Kidney (tissue), 13 donors: ENCODE measurements at regions not wholly inside any gene's neighbourhood (a gene's known extent, or its start where the extent isn't known, plus 50 kb on each side); places are given as distances from the start of the nearest gene placed in this dataset.

Experiments
- DNase-seq, 5 donors: peaks; one replicate each; pipeline ENCODE4 v3.0.0-alpha.2; 2013 to 2020
- FAIRE-seq: peaks from 2 replicates; lab custom pipeline; 2012; peaks lifted over from hg19 to GRCh38; lab: Jason Lieb, UNC
- H3K27ac ChIP-seq, 2 donors: one replicate each; pipeline ENCODE4 v1.7.0; 2013; ENCODE audit warnings: low read depth in 2 of 2, low read length in 2 of 2, inconsistent platforms in 1 of 2
- H3K27me3 ChIP-seq: one replicate; pipeline ENCODE4 v1.7.1; 2013; ENCODE audit warnings: low read length, inconsistent platforms; ENCODE audit not compliant: control insufficient read depth, insufficient read depth
- H3K36me3 ChIP-seq, 3 donors: one replicate each; pipeline versions ENCODE4 v1.7.0 to v1.7.1; 2013; ENCODE audit warnings: low read length in 3 of 3, control low read depth in 1 of 3, inconsistent platforms in 1 of 3; ENCODE audit not compliant: insufficient read depth in 3 of 3, control insufficient read depth in 2 of 3
- H3K4me1 ChIP-seq, 3 donors: one replicate each; pipeline versions ENCODE4 v1.7.0 to v1.7.1; 2013; ENCODE audit warnings: low read length in 3 of 3, inconsistent platforms in 1 of 3, low read depth in 1 of 3; ENCODE audit not compliant: control insufficient read depth in 2 of 3, insufficient read depth in 2 of 3
- H3K4me3 ChIP-seq, 3 donors: one replicate each; pipeline versions ENCODE4 v1.7.0 to v1.8.1; 2013; ENCODE audit warnings: low read length in 3 of 3, control low read depth in 1 of 3, inconsistent platforms in 1 of 3
- H3K9ac ChIP-seq, 3 donors: one replicate each; pipeline versions ENCODE4 v1.7.0 to v1.7.1; 2013; ENCODE audit warnings: low read length in 3 of 3, control low read depth in 1 of 3, inconsistent platforms in 1 of 3
- H3K9me3 ChIP-seq, 3 donors: one replicate each; pipeline versions ENCODE4 v1.7.0 to v1.7.1; 2013; ENCODE audit warnings: low read length in 3 of 3, control low read depth in 1 of 3, inconsistent platforms in 1 of 3; ENCODE audit not compliant: control insufficient read depth in 2 of 3, insufficient read depth in 1 of 3
- CTCF ChIP-seq: IDR thresholded peaks from 3 replicates; pipeline ENCODE4 v1.5.1; 2012; ENCODE audit warnings: mild to moderate bottlenecking, moderate library complexity, borderline replicate concordance; ENCODE audit not compliant: insufficient read depth; ENCODE audit errors: extremely low read depth
- intact Hi-C: fragments of 100-400 bp; cut with DNase I; formaldehyde crosslinking; loops from one replicate; pipeline ENCODE4 v1.11.1; 2022
- donor health status: control.
- donor health status: control.
- donor health status: control.
- donor health status: control.
- donor health status: control.
- donor health status: DM: yes; HTN: yes; CAD: no.
- donor health status: Normal renal cell carcinoma (clear cell type).

GRCh38 chrX:134146493-134146892, 90.5 kb upstream of the CCDC160 start:
- Histone ChIP-seq H3K4me1 (no peaks in the 10 kb centered on the region), H3K9me3 (no peaks in the 10 kb centered on the region), H3K27me3 (no peaks in the 10 kb centered on the region), H3K36me3 (no peaks in the 10 kb centered on the region), H3K9ac (no peak overlapping the region), H3K27ac (no peak overlapping the region), H3K4me3 (no peak overlapping the region)
- DNase-seq, result no peak
- no peak for FAIRE-seq
- TF ChIP-seq CTCF, result no peak
- intact Hi-C loops, result no loop called here

GRCh38 chrX:134148172-134148692, 88.8 kb upstream of the CCDC160 start:
- Histone ChIP-seq H3K4me1 (no peaks in the 10 kb centered on the region), H3K27me3 (no peaks in the 10 kb centered on the region), H3K4me3 (peak overlapping the region in 2 of 3 donors; percentile 42 to 55), H3K9ac (no peak overlapping the region), H3K36me3 (no peaks in the 10 kb centered on the region), H3K27ac (no peak overlapping the region), H3K9me3 (no peaks in the 10 kb centered on the region)
- intact Hi-C loops, result no loop called here
- TF ChIP-seq CTCF, result no peak
- FAIRE-seq, result no peak
- DNase-seq, result peak in 1 of 5 donors; percentile 3

- DNase-seq (no peak), FAIRE-seq (no peak)
- no peaks in the 10 kb centered on the region for H3K27me3 ChIP-seq
- H3K27ac ChIP-seq, result no peak overlapping the region
- H3K4me3 ChIP-seq, result no peak overlapping the region
- intact Hi-C loops, result no loop called here
- H3K4me1 ChIP-seq, result no peaks in the 10 kb centered on the region
- no peak overlapping the region for H3K9ac ChIP-seq
- no peaks in the 10 kb centered on the region for H3K9me3 ChIP-seq
- H3K36me3 ChIP-seq, result no peaks in the 10 kb centered on the region
- TF ChIP-seq CTCF, result no peak
Measured at GRCh38 chrX:134158821-134159512, 78.0 kb upstream of the CCDC160 start.
